HG03520 (cell line): ENCODE measurements at regions not wholly inside any gene's neighbourhood (a gene's known extent, or its start where the extent isn't known, plus 50 kb on each side); places are given as distances from the start of the nearest gene placed in this dataset.

Experiments
- ATAC-seq: cut with Tn5 transposase; IDR thresholded peaks from one replicate; pipeline ENCODE4 v1.9.1; 2021; ENCODE audit warnings: mild to moderate bottlenecking, moderate library complexity; ENCODE audit not compliant: unreplicated experiment

DNA sequence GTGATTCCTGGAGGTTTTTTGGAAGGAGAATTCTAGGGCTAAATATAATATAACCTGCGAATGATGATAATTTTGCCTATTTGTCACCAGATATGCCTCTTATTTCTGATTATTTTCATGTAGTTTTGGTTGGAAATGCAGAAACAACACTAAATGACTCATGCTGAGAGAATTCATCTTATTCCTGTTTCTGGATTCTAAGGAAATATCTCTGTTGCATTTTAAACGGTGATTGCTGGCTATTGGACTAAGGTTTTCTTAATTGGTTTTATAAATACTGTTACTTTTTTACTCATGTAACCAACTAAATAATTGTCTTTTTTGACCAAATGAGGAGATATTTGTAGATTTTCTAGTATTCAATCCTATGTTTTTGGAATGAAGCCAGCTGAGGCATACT, 204.9 kb upstream of the NPSR1 start:
- no peak for ATAC-seq

DNA sequence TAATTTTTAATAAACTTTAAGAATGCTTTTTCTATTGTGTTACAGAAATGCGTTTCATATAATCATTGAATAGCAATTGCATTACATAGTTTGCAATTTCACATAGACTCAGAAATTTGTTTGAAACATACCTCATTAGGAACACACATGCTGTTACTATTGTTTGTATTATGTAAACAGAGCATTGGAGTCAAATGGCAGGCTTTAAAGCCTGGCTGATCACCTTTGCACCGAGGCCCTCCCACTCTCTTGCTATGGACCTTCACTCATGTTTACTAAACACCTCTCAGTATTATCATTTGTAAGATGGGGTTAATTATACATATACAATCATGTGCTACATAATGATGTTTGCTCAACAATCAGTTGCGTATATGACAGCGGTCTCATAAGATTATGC, 203.6 kb upstream of the NPSR1 start:
- ATAC-seq, result no peak

DNA sequence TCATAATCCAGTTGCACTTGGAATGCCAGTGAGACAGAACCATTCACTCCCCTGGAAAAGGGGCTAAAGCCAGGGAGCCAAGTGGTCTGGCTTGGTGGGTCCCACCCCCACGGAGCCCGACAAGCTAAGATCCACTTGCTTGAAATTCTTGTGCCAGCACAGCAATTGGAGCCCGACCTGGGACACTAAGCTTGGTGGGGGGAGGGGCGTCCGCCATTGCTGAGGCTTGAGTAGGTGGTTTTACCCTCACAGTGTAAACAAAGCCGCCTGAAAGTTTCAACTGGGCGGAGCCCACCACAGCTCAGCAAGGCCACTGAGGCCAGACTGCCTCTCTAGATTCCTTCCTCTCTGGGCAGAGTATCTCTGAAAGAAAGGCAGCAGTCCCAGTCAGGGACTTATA, 200.7 kb upstream of the NPSR1 start:
- no peak for ATAC-seq

DNA sequence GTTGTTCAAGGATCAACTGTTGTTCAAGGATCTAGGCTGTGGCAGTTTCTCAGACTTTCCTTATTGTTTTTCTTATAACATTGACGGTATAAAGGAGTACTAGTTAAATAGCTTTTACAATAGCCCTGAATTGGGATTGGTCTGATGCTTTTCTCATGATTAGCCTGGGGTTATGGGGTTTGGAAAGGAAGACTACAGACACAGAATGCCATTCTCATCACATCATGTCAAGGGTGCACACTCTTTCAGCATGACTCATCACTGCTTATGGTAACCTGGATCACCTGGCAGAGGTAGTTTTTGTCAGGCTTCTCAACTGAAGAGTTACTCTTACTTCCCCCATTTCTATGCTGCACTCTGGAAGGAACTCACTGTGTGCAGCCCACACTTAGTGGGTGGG, 194.2 kb upstream of the NPSR1 start:
- no peak for ATAC-seq

GRCh38 chr7:34471844-34472243, 186.2 kb upstream of the NPSR1 start:
- ATAC-seq, result no peak

DNA sequence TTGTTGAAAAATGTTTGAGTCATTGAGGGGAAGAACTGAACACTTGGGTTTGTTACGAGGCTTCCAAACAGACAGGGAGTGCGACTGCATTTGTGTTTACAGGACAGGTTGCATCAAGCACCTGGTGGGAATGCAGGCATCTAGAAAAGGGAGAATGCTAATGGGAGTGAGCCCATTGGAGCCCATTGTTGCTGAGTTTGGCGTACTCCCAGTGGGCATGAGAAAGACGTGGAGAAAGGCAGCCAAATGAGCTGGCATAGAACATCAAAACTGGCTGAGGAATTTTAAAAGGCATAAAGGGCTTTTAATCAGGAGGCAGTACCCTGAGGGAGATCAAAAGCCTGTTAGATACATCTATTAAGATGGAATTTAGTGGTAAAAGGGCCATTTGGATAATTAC, 171.6 kb upstream of the NPSR1 start:
- ATAC-seq, result no peak

GRCh38 chr7:34487391-34488115, 170.5 kb upstream of the NPSR1 start:
- ATAC-seq, result no peak

- ATAC-seq, result no peak
Measured at GRCh38 chr7:34488766-34489165, 169.3 kb upstream of the NPSR1 start.

DNA sequence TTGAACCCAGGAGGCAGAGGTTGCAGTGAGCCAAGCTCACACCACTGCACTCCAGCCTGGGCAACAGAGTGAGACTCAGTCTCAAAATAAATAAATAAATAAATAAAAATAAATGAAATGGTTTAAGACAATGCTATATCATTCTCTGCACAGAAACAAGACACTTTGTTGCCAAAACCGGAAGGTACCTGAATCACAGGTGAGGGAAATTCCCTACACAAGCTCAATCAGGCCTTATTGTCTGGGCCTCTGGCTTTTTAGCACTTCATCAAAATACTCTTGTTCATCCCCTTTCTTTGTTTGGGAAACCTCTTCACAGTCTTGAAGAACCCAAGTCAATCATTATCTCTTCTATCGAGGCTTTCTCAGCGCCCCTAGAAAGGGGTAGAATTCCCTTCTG, 166.1 kb upstream of the NPSR1 start:
- ATAC-seq, result no peak

GRCh38 chr7:34493752-34494151, 164.3 kb upstream of the NPSR1 start:
- no peak for ATAC-seq

GRCh38 chr7:34497153-34497777, 160.8 kb upstream of the NPSR1 start:
- ATAC-seq, result no peak

- ATAC-seq, result no peak
Measured at GRCh38 chr7:34501156-34501555, 156.9 kb upstream of the NPSR1 start.

GRCh38 chr7:34507191-34507590, 150.8 kb upstream of the NPSR1 start:
- no peak for ATAC-seq

DNA sequence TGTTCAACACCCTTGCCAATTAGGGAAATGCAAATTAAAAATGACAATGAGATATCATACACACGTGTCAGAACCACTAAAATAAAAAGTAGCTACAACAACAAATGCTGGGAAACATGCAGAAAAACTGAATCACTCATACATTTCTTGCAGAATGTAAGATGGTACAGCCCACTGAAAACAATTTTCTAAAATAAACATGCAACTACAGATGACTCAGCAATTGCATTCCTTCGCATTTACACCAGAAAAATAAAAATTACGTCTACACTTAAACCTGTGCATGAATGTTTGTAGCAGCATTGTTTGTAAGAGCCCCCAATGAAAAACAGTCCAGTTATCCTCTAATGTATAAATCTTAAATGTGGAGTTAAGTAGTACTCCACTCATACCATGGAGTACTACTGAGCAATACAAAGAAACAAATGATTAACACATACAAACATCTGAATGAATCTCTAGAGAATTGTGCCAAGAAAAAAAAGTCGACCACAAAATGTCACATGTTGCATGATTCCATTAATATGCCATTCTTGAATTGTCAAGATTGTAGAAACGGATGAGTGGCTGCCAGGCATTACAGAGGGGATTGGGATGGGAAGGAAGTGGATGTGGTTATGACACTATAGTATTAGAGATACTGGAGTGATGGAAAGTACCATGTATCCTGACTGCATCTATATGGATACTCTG, 134.6 kb upstream of the NPSR1 start:
- no peak for ATAC-seq

DNA sequence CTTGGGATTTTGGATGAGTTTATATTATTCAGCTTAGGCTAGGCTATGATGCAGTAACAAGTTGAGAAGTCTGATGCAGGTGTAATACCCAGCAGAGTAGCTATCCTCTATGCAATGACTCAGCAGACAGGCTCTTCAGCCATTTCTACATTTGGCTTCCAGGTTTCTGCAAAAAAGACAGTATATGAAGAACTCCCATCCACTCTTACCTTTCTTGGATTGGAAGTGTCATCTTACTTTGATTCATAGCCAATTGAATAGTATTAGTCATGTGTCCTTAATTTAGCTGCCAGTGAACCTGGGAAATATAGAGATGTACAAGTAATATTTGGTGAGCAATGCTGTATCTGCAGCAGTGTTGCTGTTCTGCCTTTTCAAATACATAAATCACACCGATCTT, 127.8 kb upstream of the NPSR1 start:
- ATAC-seq, result no peak

DNA sequence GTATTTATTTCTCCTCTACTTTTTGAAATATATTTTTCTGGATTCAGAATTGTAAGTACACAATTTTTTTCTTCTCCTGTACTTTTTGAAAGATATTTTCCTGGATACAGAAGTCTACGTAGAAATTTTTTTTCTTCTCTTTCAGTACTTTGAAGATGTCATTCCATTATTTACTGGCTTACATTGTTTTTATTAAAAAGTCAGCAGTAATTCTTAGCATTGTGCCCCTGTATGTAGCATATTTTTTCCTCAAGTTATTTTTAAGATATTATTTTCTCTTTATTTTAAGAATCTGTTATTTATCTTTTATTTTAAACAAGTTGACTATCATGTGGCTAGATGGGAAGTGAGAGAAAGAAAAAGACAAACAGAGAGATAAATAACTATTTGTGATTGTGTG, 119.0 kb upstream of the NPSR1 start:
- ATAC-seq, result no peak

DNA sequence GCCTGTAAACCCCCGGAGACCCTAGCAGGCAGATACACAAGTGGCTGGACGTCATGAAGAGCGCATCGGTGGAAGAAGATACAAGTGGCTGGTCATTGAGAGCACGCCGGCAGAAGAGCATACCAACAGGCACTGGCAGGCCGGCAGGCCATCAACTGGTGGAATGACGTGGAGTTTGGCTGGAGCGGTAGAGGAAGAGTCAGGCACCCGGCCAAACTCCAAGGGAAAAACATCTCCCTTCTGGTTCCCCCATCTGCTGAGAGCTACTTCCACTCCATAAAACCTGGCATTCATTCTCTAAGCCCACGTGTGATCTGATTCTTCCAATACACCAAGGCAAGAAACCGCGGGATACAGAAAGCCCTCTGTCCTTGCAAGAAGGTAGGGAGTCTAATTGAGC, 113.4 kb upstream of the NPSR1 start:
- ATAC-seq, result no peak

- no peak for ATAC-seq
Measured at GRCh38 chr7:34550996-34551395, 107.0 kb upstream of the NPSR1 start.

GRCh38 chr7:34552502-34552901, 105.5 kb upstream of the NPSR1 start:
- no peak for ATAC-seq

DNA sequence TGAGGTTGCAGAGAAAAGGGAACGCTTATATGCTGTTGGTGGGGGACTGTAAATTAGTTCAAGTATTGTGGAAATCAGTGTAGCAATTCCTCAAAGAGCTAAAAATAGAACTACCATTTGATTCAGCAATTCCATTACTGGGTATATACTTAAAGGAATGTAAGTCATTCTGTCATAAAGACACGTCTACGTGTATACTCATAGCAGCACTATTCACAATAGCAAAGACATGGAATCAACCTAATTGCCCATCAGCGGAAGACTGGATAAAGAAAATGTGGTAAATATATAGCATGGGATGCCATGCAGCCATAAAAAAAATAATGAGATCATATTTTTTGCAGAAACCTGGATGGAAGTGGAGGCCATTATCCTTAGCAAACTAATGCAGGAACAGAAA, 100.0 kb upstream of the NPSR1 start:
- no peak for ATAC-seq

GRCh38 chr7:34564091-34564490, 93.9 kb upstream of the NPSR1 start:
- no peak for ATAC-seq

GRCh38 chr7:34567906-34568305, 90.1 kb upstream of the NPSR1 start:
- no peak for ATAC-seq
